ENCODE measurements at regions not wholly inside any gene's neighbourhood (a gene's known extent, or its start where the extent isn't known, plus 50 kb on each side); places are given as distances from the start of the nearest gene placed in this dataset.

GRCh38 chr1:99447721-99448120, 183.4 kb downstream of the PLPPR4 start:
- Histone ChIP-seq H3K9me3 (no peaks in the 10 kb centered on the region), H3K27ac (no peak overlapping the region), H3K4me1 (no peaks in the 10 kb centered on the region), H3K27me3 (no peaks in the 10 kb centered on the region), H3K36me3 (no peaks in the 10 kb centered on the region), H3K4me3 (no peak overlapping the region)
- DNase-seq (no peak), ATAC-seq (no peak)
- TF ChIP-seq POLR2A (IDR thresholded peaks at IDR 0.05) (no peak), CTCF (IDR thresholded peaks at IDR 0.05) (no peak)
- intact Hi-C loops (cut with DNase I), result no loop called here

- no peak overlapping the region for H3K4me3 ChIP-seq
- no peaks in the 10 kb centered on the region for H3K36me3 ChIP-seq
- WGBS (ENCODE audit: insufficient coverage, low coverage, low lambda C conversion rate, missing lambda C conversion rate), result 57% methylated on average over 3 of the region's 3 CpGs
- H3K27ac ChIP-seq, result no peak overlapping the region
- intact Hi-C loops (cut with DNase I), result no loop called here
- ATAC-seq (no peak), DNase-seq (no peak)
- no peaks in the 10 kb centered on the region for H3K4me1 ChIP-seq
- H3K9me3 ChIP-seq, result no peaks in the 10 kb centered on the region
- no peaks in the 10 kb centered on the region for H3K27me3 ChIP-seq
- no peak for TF ChIP-seq POLR2A (IDR thresholded peaks at IDR 0.05)
- no peak for TF ChIP-seq CTCF (IDR thresholded peaks at IDR 0.05)
These were observed 190.2 kb upstream of the PALMD start for GRCh38 chr1:99455760-99456159.

GRCh38 chr1:99456536-99456935, 189.4 kb upstream of the PALMD start:
- WGBS (ENCODE audit: insufficient coverage, low coverage, low lambda C conversion rate, missing lambda C conversion rate), result 58% methylated on average over 5 of the region's 5 CpGs

GRCh38 chr1:99457381-99458165, 188.3 kb upstream of the PALMD start:
- ATAC-seq, result no peak
- H3K4me1 ChIP-seq, result no peaks in the 10 kb centered on the region
- no peak for DNase-seq
- no peaks in the 10 kb centered on the region for H3K9me3 ChIP-seq
- no peaks in the 10 kb centered on the region for H3K36me3 ChIP-seq
- TF ChIP-seq CTCF (IDR thresholded peaks at IDR 0.05) (no peak), POLR2A (IDR thresholded peaks at IDR 0.05) (no peak)
- WGBS (ENCODE audit: insufficient coverage, low coverage, low lambda C conversion rate, missing lambda C conversion rate), result 84% methylated on average over 4 of the region's 4 CpGs
- intact Hi-C loops (cut with DNase I), result no loop called here
- H3K4me3 ChIP-seq, result no peak overlapping the region
- no peak overlapping the region for H3K27ac ChIP-seq
- no peaks in the 10 kb centered on the region for H3K27me3 ChIP-seq

More at GRCh38 chr1:99456536-99456935, 189.4 kb upstream of the PALMD start:
- H3K4me1 ChIP-seq, result no peaks in the 10 kb centered on the region
- no peaks in the 10 kb centered on the region for H3K36me3 ChIP-seq
- DNase-seq (no peak), ATAC-seq (no peak)
- no peaks in the 10 kb centered on the region for H3K27me3 ChIP-seq
- intact Hi-C loops (cut with DNase I), result no loop called here
- no peak for TF ChIP-seq CTCF (IDR thresholded peaks at IDR 0.05)
- no peak for TF ChIP-seq POLR2A (IDR thresholded peaks at IDR 0.05)
- no peak overlapping the region for H3K4me3 ChIP-seq
- H3K27ac ChIP-seq, result no peak overlapping the region
- H3K9me3 ChIP-seq, result no peaks in the 10 kb centered on the region

Data from right lobe of liver (tissue), 6 donors.